ENCODE measurements at regions not wholly inside any gene's neighbourhood (a gene's known extent, or its start where the extent isn't known, plus 50 kb on each side); places are given as distances from the start of the nearest gene placed in this dataset.
A peak's percentile ranks its signal among the peaks of the same experiment; 100 is the strongest.
"Not testable (repeated sequence)": the region's sequence is repeated elsewhere in the genome, so short reads cannot be mapped to it uniquely, and the experiment has no call there.

- intact Hi-C loops (cut with DNase I) = no loop called here
- H3K4me1 ChIP-seq = no peaks in the 10 kb centered on the region
Measured at GRCh38 chr10:108327706-108328105, 1163.2 kb upstream of the SORCS1 start.

GRCh38 chr10:108323274-108323798 lies 1158.8 kb upstream of the SORCS1 start:
- Histone ChIP-seq H3K27me3 (no peaks in the 10 kb centered on the region), H3K4me3 (no peak overlapping the region), H3K36me3 (no peaks in the 10 kb centered on the region), H3K9me3 (no peaks in the 10 kb centered on the region), H3K27ac (no peak overlapping the region), H3K9ac (ENCODE audit: low read depth in 2 of 2, low read length in 2 of 2) (no peak overlapping the region), H3K4me1 (no peaks in the 10 kb centered on the region)
- TF ChIP-seq CTCF (IDR thresholded peaks at IDR 0.05) = no peak
- intact Hi-C loops (cut with DNase I) = no loop called here
- DNase-seq = no peak

More at GRCh38 chr10:108327706-108328105, 1163.2 kb upstream of the SORCS1 start:
- no peak for DNase-seq
- TF ChIP-seq CTCF (IDR thresholded peaks at IDR 0.05) = no peak
- no peak overlapping the region for H3K4me3 ChIP-seq
- no peaks in the 10 kb centered on the region for H3K9me3 ChIP-seq
- no peak overlapping the region for H3K27ac ChIP-seq
- no peaks in the 10 kb centered on the region for H3K36me3 ChIP-seq
- H3K9ac ChIP-seq (ENCODE audit: low read depth in 2 of 2, low read length in 2 of 2) = no peak overlapping the region
- H3K27me3 ChIP-seq = no peaks in the 10 kb centered on the region

GRCh38 chr10:108319434-108320222 lies 1155.1 kb upstream of the SORCS1 start:
- no peaks in the 10 kb centered on the region for H3K4me1 ChIP-seq
- DNase-seq = peak; percentile 22

GRCh38 chr10:108315636-108316035 lies 1151.1 kb upstream of the SORCS1 start:
- intact Hi-C loops (cut with DNase I); DNase-seq; H3K4me1 ChIP-seq; H3K9me3 ChIP-seq; H3K36me3 ChIP-seq; H3K27me3 ChIP-seq; H3K27ac ChIP-seq; H3K9ac ChIP-seq (ENCODE audit: low read depth in 2 of 2, low read length in 2 of 2); H3K4me3 ChIP-seq: not testable (repeated sequence)

More at GRCh38 chr10:108319434-108320222, 1155.1 kb upstream of the SORCS1 start:
- Histone ChIP-seq H3K36me3 (no peaks in the 10 kb centered on the region), H3K27me3 (no peaks in the 10 kb centered on the region), H3K9me3 (no peaks in the 10 kb centered on the region), H3K9ac (ENCODE audit: low read depth in 2 of 2, low read length in 2 of 2) (no peak overlapping the region), H3K4me3 (no peak overlapping the region), H3K27ac (no peak overlapping the region)
- intact Hi-C loops (cut with DNase I) = no loop called here
- no peak for TF ChIP-seq CTCF (IDR thresholded peaks at IDR 0.05)

- Histone ChIP-seq H3K4me3 (no peak overlapping the region), H3K27ac (no peak overlapping the region), H3K27me3 (no peaks in the 10 kb centered on the region), H3K36me3 (no peaks in the 10 kb centered on the region), H3K9ac (ENCODE audit: low read depth in 2 of 2, low read length in 2 of 2) (no peak overlapping the region), H3K4me1 (no peaks in the 10 kb centered on the region), H3K9me3 (no peaks in the 10 kb centered on the region)
- no peak for DNase-seq
- no peak for TF ChIP-seq CTCF (IDR thresholded peaks at IDR 0.05)
- intact Hi-C loops (cut with DNase I) = no loop called here
Measured at GRCh38 chr10:108307925-108308312, 1143.4 kb upstream of the SORCS1 start.

- Histone ChIP-seq H3K4me3 (no peak overlapping the region), H3K27ac (no peak overlapping the region), H3K4me1 (no peaks in the 10 kb centered on the region), H3K9ac (ENCODE audit: low read depth in 2 of 2, low read length in 2 of 2) (no peak overlapping the region), H3K27me3 (no peaks in the 10 kb centered on the region), H3K36me3 (no peaks in the 10 kb centered on the region), H3K9me3 (no peaks in the 10 kb centered on the region)
- no peak for TF ChIP-seq CTCF (IDR thresholded peaks at IDR 0.05)
- intact Hi-C loops (cut with DNase I) = no loop called here
- no peak for DNase-seq
Measured at GRCh38 chr10:108307250-108307924, 1142.9 kb upstream of the SORCS1 start.

Measured in colonic mucosa (tissue), 4 donors.